NB4 (cell line): ENCODE measurements at regions not wholly inside any gene's neighbourhood (a gene's known extent, or its start where the extent isn't known, plus 50 kb on each side); places are given as distances from the start of the nearest gene placed in this dataset.

Experiments
- MAX ChIP-seq: IDR thresholded peaks from 2 replicates; pipeline ENCODE4 v1.6.1; 2011; ENCODE audit warnings: low read depth, low read length
- MYC ChIP-seq: IDR thresholded peaks from 2 replicates; pipeline ENCODE4 v1.6.1; 2011; ENCODE audit warnings: low read depth, low read length
- POLR2A ChIP-seq: IDR thresholded peaks from 2 replicates; pipeline ENCODE4 v1.6.1; 2011; ENCODE audit warnings: mild to moderate bottlenecking; ENCODE audit not compliant: insufficient read length; ENCODE audit errors: extremely low read depth
- TF ChIP-seq, protein P1 (sequence below): IDR thresholded peaks from one replicate; pipeline ENCODE4 v1.5.1; 2012; ENCODE audit warnings: low read depth, low read length

DNA sequence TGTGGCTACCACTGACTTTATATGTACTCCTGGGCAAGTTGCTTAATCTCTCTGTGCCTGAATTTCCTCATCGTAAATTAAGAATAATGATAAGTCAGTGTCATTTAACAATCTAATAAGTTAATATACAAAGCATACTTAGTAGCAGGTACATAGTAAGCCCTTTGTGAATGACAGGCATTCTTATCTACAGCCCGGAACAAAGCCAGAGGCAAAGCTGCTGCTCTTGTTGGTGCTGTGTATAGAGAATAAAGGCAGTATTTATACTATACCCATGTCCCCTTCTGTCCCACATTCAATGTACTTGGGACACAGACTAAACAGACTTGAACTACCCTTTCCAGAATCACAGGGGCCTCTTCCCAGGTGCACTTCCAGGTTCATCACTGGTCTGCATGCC, 229.7 kb upstream of the NCAM1 start:
- TF ChIP-seq, protein P1, sequence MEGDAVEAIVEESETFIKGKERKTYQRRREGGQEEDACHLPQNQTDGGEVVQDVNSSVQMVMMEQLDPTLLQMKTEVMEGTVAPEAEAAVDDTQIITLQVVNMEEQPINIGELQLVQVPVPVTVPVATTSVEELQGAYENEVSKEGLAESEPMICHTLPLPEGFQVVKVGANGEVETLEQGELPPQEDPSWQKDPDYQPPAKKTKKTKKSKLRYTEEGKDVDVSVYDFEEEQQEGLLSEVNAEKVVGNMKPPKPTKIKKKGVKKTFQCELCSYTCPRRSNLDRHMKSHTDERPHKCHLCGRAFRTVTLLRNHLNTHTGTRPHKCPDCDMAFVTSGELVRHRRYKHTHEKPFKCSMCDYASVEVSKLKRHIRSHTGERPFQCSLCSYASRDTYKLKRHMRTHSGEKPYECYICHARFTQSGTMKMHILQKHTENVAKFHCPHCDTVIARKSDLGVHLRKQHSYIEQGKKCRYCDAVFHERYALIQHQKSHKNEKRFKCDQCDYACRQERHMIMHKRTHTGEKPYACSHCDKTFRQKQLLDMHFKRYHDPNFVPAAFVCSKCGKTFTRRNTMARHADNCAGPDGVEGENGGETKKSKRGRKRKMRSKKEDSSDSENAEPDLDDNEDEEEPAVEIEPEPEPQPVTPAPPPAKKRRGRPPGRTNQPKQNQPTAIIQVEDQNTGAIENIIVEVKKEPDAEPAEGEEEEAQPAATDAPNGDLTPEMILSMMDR: no peak
- no peak for TF ChIP-seq MAX
- no peak for TF ChIP-seq MYC
- no peak for TF ChIP-seq POLR2A
